Lower lobe of right lung (tissue), 2 donors: ENCODE measurements at regions not wholly inside any gene's neighbourhood (a gene's known extent, or its start where the extent isn't known, plus 50 kb on each side); places are given as distances from the start of the nearest gene placed in this dataset.

ENCODE experiments used
- ATAC-seq, 2 donors: fragments of 200-7000 bp; cut with Tn5 transposase; one replicate each; pipeline ENCODE4 v1.9.1; 2020 to 2022; ENCODE audit warnings: mild to moderate bottlenecking in 2 of 2, moderate library complexity in 2 of 2
- DNase-seq: peaks from one replicate; pipeline ENCODE4 v3.0.0-alpha.2; 2020
- H3K27ac ChIP-seq: fragments of 200-600 bp; one replicate; pipeline ENCODE4 v1.8.0; 2022
- H3K27me3 ChIP-seq: fragments of 200-600 bp; one replicate; pipeline ENCODE4 v1.8.0; 2022; ENCODE audit warnings: low read depth
- H3K36me3 ChIP-seq: fragments of 200-600 bp; one replicate; pipeline ENCODE4 v1.8.0; 2022; ENCODE audit warnings: mild to moderate bottlenecking
- H3K4me1 ChIP-seq: fragments of 200-600 bp; one replicate; pipeline ENCODE4 v1.8.0; 2022
- H3K4me3 ChIP-seq: fragments of 200-600 bp; one replicate; pipeline ENCODE4 v1.8.0; 2022; ENCODE audit warnings: mild to moderate bottlenecking
- H3K9me3 ChIP-seq: fragments of 200-600 bp; one replicate; pipeline ENCODE4 v1.8.0; 2022
- intact Hi-C: fragments of 100-400 bp; cut with DNase I; formaldehyde crosslinking; loops from one replicate; pipeline ENCODE4 v1.11.0; 2022
- TF ChIP-seq, protein P1 (sequence below): fragments of 200-600 bp; IDR thresholded peaks from one replicate; pipeline ENCODE4 v1.8.0; 2022; ENCODE audit warnings: antibody characterized with exemption, mild to moderate bottlenecking
- donor health status: DM: no; HTN: yes; CAD: no; lungs with severe emphysema.

DNA sequence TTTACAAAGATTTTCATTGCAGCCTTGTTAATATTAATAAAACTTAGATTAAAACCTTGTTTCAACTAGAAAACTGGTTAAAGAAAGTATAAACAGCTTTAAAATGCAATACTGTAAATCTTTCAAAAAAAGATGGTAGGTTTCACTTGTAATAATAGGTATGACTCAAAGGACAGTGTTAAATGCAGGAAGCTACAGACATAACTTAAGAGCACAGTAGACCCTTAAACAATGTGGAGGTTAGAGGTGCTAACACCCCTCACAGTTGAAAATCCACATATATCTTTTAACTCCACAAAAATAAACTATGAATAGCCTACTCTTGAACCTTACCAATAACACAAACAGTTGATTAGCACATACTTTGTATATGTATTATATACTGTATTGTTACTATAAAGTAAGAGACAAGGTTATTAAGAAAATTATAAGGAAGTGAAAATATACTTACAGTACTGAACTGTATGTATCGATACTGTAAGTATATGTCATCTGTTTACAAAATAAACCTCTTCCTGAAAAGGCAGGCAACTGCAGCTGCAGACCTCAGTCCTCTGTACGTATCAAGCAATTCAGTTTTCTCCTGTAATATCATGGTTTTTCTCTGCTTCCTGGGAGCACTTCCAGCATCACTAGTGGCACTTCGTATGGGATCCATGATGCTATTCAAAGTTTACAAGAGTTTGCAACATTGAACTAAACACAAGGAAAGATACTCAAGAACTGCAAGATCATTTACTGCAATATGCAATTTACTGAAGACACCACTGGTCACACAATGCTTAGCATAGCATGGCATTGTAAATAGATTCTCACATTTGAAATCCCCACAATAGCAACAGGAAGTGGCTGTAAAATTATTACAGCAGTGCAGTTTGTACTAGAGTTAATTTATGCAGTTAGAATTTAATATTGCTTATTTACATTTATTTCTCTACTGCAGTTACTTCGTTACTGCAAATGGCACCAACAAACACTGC lies 610.5 kb upstream of the LRRTM4 start:
- Histone ChIP-seq H3K4me3 (no peak overlapping the region), H3K9me3 (no peaks in the 10 kb centered on the region), H3K4me1 (no peaks in the 10 kb centered on the region), H3K27me3 (no peaks in the 10 kb centered on the region), H3K36me3 (no peaks in the 10 kb centered on the region), H3K27ac (no peak overlapping the region)
- TF ChIP-seq, protein P1, sequence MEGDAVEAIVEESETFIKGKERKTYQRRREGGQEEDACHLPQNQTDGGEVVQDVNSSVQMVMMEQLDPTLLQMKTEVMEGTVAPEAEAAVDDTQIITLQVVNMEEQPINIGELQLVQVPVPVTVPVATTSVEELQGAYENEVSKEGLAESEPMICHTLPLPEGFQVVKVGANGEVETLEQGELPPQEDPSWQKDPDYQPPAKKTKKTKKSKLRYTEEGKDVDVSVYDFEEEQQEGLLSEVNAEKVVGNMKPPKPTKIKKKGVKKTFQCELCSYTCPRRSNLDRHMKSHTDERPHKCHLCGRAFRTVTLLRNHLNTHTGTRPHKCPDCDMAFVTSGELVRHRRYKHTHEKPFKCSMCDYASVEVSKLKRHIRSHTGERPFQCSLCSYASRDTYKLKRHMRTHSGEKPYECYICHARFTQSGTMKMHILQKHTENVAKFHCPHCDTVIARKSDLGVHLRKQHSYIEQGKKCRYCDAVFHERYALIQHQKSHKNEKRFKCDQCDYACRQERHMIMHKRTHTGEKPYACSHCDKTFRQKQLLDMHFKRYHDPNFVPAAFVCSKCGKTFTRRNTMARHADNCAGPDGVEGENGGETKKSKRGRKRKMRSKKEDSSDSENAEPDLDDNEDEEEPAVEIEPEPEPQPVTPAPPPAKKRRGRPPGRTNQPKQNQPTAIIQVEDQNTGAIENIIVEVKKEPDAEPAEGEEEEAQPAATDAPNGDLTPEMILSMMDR: no peak
- intact Hi-C loops: no loop called here
- ATAC-seq: no peak
- no peak for DNase-seq

DNA sequence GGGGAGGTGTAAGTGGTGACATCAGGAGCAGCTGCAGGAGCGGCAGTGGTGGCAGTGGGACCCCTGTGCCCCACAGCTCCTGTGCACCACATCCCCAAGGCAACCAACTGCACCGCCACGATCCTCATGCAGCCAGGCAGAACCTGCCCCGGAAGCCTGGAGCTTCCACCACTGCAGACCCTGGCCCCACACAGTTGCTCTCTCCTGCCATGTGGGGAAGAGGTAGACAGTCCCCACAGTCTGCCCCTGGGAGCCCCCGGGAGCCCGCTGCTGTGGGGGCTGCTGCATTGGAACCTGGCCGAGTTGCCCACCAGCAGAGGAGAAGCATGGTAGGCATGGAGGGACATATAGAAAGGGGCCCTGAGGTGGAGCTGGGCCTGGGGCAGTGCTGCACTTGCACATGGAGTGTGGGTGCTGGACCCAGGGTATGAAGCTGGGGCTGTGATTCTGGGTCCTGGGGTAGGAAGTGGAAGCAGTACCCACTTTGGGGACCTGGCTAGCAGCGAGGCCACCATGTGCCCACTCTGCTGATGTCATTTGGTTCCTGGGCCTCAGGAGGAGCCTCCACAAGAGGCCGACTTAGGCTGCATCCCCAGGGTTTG lies 623.3 kb upstream of the LRRTM4 start:
- Histone ChIP-seq H3K27ac (no peak overlapping the region), H3K9me3 (no peaks in the 10 kb centered on the region), H3K36me3 (no peaks in the 10 kb centered on the region), H3K4me3 (no peak overlapping the region), H3K4me1 (no peaks in the 10 kb centered on the region), H3K27me3 (no peaks in the 10 kb centered on the region)
- intact Hi-C loops: no loop called here
- TF ChIP-seq, protein P1: no peak
- ATAC-seq: peak in 1 of 2 donors; percentile 45
- no peak for DNase-seq

DNA sequence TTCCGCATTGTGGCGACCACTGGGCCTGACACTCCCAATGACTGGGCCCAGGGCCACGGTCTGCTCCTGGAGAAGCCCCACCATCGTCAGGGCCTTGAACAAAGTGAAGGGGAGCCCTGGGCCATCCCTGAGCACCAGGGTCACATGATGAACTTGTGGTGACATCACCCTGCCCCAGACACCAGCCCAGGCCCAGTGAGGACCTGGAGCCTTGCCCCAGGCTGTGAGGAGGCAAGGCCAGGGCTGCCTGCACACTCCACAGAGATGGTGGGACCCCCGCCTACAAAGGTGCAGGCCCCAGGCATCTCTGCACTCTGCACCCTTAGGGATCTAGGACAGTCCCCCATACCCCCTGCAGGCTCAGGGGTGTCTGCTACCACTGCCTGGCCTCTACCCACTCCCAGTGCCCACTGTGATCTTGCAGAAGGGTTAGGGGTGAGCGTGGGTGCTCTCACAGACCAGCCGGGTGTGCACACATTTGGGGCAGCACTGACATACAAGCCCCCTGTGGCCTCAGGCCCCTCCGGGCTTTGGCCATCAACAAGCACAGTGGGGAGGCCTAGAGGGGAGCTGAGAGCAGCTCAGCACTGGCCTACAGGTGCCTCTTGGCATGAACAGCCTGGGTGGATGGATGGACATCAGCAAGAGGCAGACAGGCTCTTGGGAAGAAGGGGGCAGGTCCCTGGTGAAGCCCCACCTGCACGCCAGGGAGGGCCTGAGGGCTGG lies 624.0 kb upstream of the LRRTM4 start:
- no peaks in the 10 kb centered on the region for H3K4me1 ChIP-seq
- H3K27ac ChIP-seq: no peak overlapping the region
- H3K36me3 ChIP-seq: no peaks in the 10 kb centered on the region
- ATAC-seq (peak; percentile 23 to 56), DNase-seq (no peak)
- no peaks in the 10 kb centered on the region for H3K9me3 ChIP-seq
- H3K27me3 ChIP-seq: no peaks in the 10 kb centered on the region
- TF ChIP-seq, protein P1: no peak
- intact Hi-C loops: no loop called here
- no peak overlapping the region for H3K4me3 ChIP-seq

DNA sequence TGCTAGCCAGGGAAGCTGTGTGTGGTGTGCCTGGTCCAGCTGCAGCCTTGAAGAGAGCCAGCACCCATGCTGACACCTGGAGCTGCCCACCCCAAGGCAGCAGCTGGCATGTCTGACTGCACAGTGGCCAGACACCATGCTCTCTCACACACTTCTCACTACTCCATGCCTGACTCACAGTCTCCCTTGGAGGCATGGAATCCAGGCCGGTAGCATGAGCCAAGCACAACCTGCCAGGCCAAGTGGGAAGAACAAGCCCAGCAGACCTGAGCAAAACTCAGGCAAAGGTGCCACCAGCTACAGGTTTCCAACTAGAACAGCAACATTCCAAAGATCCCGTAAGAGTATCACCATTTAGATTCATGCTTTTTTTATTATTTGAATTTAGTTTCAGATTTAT lies 625.3 kb upstream of the LRRTM4 start:
- no peak for DNase-seq
- no peaks in the 10 kb centered on the region for H3K36me3 ChIP-seq
- ATAC-seq: peak in 1 of 2 donors; percentile 17
- TF ChIP-seq, protein P1: no peak
- H3K27me3 ChIP-seq: no peaks in the 10 kb centered on the region
- no peak overlapping the region for H3K27ac ChIP-seq
- intact Hi-C loops: no loop called here
- no peaks in the 10 kb centered on the region for H3K4me1 ChIP-seq
- no peak overlapping the region for H3K4me3 ChIP-seq
- H3K9me3 ChIP-seq: no peaks in the 10 kb centered on the region

DNA sequence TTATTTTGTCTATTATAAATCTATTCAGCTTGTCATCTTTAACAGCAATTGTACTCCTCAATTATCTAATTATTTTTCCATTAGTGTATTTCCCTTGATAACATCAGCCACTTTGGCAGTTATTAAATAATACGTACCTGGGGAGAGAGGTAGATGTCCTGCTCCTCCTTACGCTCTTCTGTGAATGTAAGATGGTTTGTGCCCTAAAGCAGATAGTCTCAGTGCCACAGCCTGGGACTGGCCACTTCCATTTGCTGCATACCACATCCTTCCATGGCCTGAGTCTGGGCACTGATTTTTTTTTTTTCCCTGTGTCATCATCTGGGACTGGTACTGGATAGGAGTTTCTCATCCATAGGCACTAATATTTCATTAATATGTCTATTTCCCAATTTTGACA lies 632.4 kb upstream of the LRRTM4 start:
- Histone ChIP-seq H3K27ac (no peak overlapping the region), H3K9me3 (no peaks in the 10 kb centered on the region), H3K27me3 (no peaks in the 10 kb centered on the region), H3K4me3 (no peak overlapping the region), H3K36me3 (no peaks in the 10 kb centered on the region), H3K4me1 (no peaks in the 10 kb centered on the region)
- intact Hi-C loops: no loop called here
- no peak for ATAC-seq
- TF ChIP-seq, protein P1: no peak
- no peak for DNase-seq
